SU-DHL-6 (cell line): ENCODE measurements at regions not wholly inside any gene's neighbourhood (a gene's known extent, or its start where the extent isn't known, plus 50 kb on each side); places are given as distances from the start of the nearest gene placed in this dataset.

Experiments used
- EZH2phosphoT487 ChIP-seq: fragments of 200-600 bp; sonication (generic), shearing (Covaris generic); conservative IDR thresholded peaks from 2 replicates; pipeline ENCODE4 v1.6.1; 2018; ENCODE audit warnings: mild to moderate bottlenecking, antibody characterized with exemption, low read length, moderate library complexity, mixed read lengths
- TF ChIP-seq, protein P1 (sequence below): fragments of 200-600 bp; sonication (generic); IDR thresholded peaks from one replicate; pipeline ENCODE4 v1.5.1; 2017; ENCODE audit warnings: antibody characterized with exemption, mild to moderate bottlenecking, low read length, moderate library complexity; ENCODE audit not compliant: insufficient read depth, poor library complexity, severe bottlenecking

DNA sequence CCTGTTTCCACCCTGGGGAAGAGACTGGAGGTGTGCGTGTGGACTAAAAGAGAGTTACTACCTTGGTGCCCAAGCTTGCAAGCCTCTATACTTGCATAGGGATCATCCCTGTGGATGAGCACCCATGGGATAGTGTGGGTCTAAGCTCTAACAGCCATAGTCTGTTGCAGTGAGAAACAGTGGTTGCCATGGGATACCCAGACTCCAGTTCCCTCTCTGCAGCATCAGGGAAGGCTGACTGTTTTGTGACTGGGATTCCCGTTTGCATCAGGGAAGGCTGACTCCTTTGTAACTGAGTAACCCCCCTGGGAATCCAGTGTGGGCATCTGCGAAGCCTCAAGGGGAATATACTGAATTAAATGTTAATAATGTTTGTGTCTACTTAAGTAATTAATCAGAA lies 196.1 kb downstream of the ZNF621 start:
- TF ChIP-seq, protein P1, sequence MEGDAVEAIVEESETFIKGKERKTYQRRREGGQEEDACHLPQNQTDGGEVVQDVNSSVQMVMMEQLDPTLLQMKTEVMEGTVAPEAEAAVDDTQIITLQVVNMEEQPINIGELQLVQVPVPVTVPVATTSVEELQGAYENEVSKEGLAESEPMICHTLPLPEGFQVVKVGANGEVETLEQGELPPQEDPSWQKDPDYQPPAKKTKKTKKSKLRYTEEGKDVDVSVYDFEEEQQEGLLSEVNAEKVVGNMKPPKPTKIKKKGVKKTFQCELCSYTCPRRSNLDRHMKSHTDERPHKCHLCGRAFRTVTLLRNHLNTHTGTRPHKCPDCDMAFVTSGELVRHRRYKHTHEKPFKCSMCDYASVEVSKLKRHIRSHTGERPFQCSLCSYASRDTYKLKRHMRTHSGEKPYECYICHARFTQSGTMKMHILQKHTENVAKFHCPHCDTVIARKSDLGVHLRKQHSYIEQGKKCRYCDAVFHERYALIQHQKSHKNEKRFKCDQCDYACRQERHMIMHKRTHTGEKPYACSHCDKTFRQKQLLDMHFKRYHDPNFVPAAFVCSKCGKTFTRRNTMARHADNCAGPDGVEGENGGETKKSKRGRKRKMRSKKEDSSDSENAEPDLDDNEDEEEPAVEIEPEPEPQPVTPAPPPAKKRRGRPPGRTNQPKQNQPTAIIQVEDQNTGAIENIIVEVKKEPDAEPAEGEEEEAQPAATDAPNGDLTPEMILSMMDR = no peak
- TF ChIP-seq EZH2phosphoT487 = no peak
